K562 (cell line): ENCODE measurements at regions not wholly inside any gene's neighbourhood (a gene's known extent, or its start where the extent isn't known, plus 50 kb on each side); places are given as distances from the start of the nearest gene placed in this dataset.

ENCODE experiments used
- ATAC-seq: fragments of 200-7000 bp; cut with Tn5 transposase; 3 replicates; pipeline ENCODE4 v1.9.1; 2020; ENCODE audit warnings: moderate library complexity
- BruUV-seq: library from RNA; stranded (reverse); fragments of 400-500 nt; replicated peaks from 2 replicates; lab custom pipeline; 2021; lab: Mats Ljungman, UMichigan
- CTCF ChIA-PET: fragments of 300-600 bp; formaldehyde crosslinking; extraction: SDS; loops from one replicate; lab custom pipeline; 2021; ENCODE audit warnings: low intra/inter-chr PET ratio; lab: Yijun Ruan, JAX
- POLR2A ChIA-PET: fragments of 300-600, 350-650 bp; sonication (Branson Sonifier 250); formaldehyde crosslinking; extraction: SDS; loops from one replicate; lab custom pipeline; 2021; ENCODE audit warnings: antibody characterized with exemption, inconsistent platforms; lab: Yijun Ruan, JAX
- DNase-seq, 4 experiments: peaks; one replicate each; pipeline versions ENCODE4 v3.0.0 to v3.0.0-alpha.2; 2011 to 2018; ENCODE audit warnings: low spot score in 3 of 4, mixed read lengths in 3 of 4; ENCODE audit errors: extremely low read depth in 1 of 4
- FAIRE-seq: peaks from 2 replicates; lab custom pipeline; 2011; peaks lifted over from hg19 to GRCh38; lab: Jason Lieb, UNC
- H2AFZ ChIP-seq: 2 replicates; pipeline ENCODE4 v1.6.0; 2011; ENCODE audit warnings: low read depth, low read length, control low read depth, inconsistent platforms
- H3K27ac ChIP-seq: fragments of 200-600 bp; 3 replicates; pipeline ENCODE4 v1.8.0; 2011; ENCODE audit warnings: low read depth, mild to moderate bottlenecking, control low read depth, inconsistent platforms, low read length, moderate library complexity, mixed read lengths; ENCODE audit errors: extremely low read depth
- H3K27me3 ChIP-seq, 2 experiments: fragments of 300-600 bp in 1 of 2; 2 replicates in 1 of 2; 3 replicates in 1 of 2; pipeline versions ENCODE4 v1.6.0 to v1.8.0; 2011; ENCODE audit warnings: inconsistent platforms in 2 of 2, low read length in 2 of 2, mild to moderate bottlenecking in 1 of 2, mixed read lengths in 1 of 2, moderate library complexity in 1 of 2; ENCODE audit not compliant: control insufficient read depth in 2 of 2, insufficient read depth in 2 of 2
- H3K36me3 ChIP-seq: fragments of 300-600 bp; 3 replicates; pipeline ENCODE4 v1.8.0; 2011; ENCODE audit warnings: mild to moderate bottlenecking, low read length, inconsistent platforms; ENCODE audit not compliant: control insufficient read depth, insufficient read depth
- H3K4me1 ChIP-seq, 2 experiments: fragments of 200-600 bp in 1 of 2; replicated peaks in 1 of 2; 2 replicates in 1 of 2; 3 replicates in 1 of 2; pipeline versions ENCODE4 v1.5.1 to v1.8.0; 2011; ENCODE audit warnings: inconsistent platforms in 2 of 2, low read length in 2 of 2, mild to moderate bottlenecking in 1 of 2, mixed read lengths in 1 of 2, moderate library complexity in 1 of 2; ENCODE audit not compliant: control insufficient read depth in 2 of 2, insufficient read depth in 2 of 2
- H3K4me2 ChIP-seq: 2 replicates; pipeline ENCODE4 v1.6.1; 2011; ENCODE audit warnings: low read length, control low read depth, inconsistent platforms, mixed read lengths; ENCODE audit not compliant: insufficient read depth
- H3K4me3 ChIP-seq: fragments of 200-600 bp; sonication (generic), shearing (Covaris generic); 2 replicates; pipeline ENCODE4 v1.5.1; 2016; ENCODE audit warnings: control low read depth, inconsistent platforms
- H3K79me2 ChIP-seq: fragments of 200-600 bp; 3 replicates; pipeline ENCODE4 v1.8.0; 2011; ENCODE audit warnings: low read length, inconsistent platforms; ENCODE audit not compliant: control insufficient read depth, insufficient read depth
- H3K9ac ChIP-seq, 2 experiments: 2 replicates each; pipeline versions ENCODE4 v1.6.0 to v1.6.1; 2011; ENCODE audit warnings: low read depth in 2 of 2, low read length in 2 of 2, control low read depth in 1 of 2, inconsistent platforms in 1 of 2, mild to moderate bottlenecking in 1 of 2, mixed read lengths in 1 of 2; ENCODE audit not compliant: insufficient read depth in 1 of 2
- H3K9me1 ChIP-seq: one replicate; pipeline ENCODE4 v1.6.0; 2011; ENCODE audit warnings: inconsistent platforms, mild to moderate bottlenecking, low read length, moderate library complexity; ENCODE audit not compliant: control insufficient read depth, insufficient read depth
- H3K9me3 ChIP-seq: replicated peaks from 2 replicates; pipeline ENCODE4 v1.5.1; 2011; ENCODE audit warnings: low read depth, low read length, inconsistent platforms; ENCODE audit not compliant: control insufficient read depth, insufficient read depth
- H4K20me1 ChIP-seq: replicated peaks from 2 replicates; pipeline ENCODE4 v1.6.1; 2011; ENCODE audit warnings: low read length, inconsistent platforms, mixed read lengths; ENCODE audit not compliant: control insufficient read depth, insufficient read depth
- CBX8 ChIP-seq: fragments of 200-600 bp; sonication (generic); IDR thresholded peaks from 2 replicates; pipeline ENCODE4 v1.6.1; 2012; ENCODE audit warnings: borderline replicate concordance, mixed run types, low read depth, mild to moderate bottlenecking, moderate library complexity, mixed read lengths, low read length, control low read depth, inconsistent platforms; ENCODE audit not compliant: poor library complexity, severe bottlenecking; ENCODE audit errors: extremely low read depth
- NFXL1 ChIP-seq: fragments of 450-650 bp; formaldehyde crosslinking; IDR thresholded peaks from 2 replicates; pipeline ENCODE4 v1.4.0; 2021; ENCODE audit warnings: mild to moderate bottlenecking
- PTTG1 ChIP-seq: fragments of 450-650 bp; IDR thresholded peaks from 2 replicates; pipeline ENCODE4 v1.6.1; 2016; ENCODE audit warnings: low read depth, mild to moderate bottlenecking, missing genetic modification characterization, missing compliant biosample characterization
- SIN3B ChIP-seq: fragments of 450-650 bp; IDR thresholded peaks from 2 replicates; pipeline ENCODE4 v1.6.1; 2017; ENCODE audit warnings: low read depth, mild to moderate bottlenecking, moderate library complexity
- ZNF398 ChIP-seq: fragments of 250-450 bp; sonication (Bioruptor Pico); IDR thresholded peaks from 2 replicates; pipeline ENCODE4 v1.8.0; 2021; ENCODE audit warnings: moderate library complexity, mild to moderate bottlenecking, inconsistent platforms
- ZNF766 ChIP-seq: fragments of 200-800 bp; sonication (Bioruptor generic); conservative IDR thresholded peaks from 2 replicates; pipeline ENCODE4 v1.6.1; 2016; ENCODE audit warnings: missing genetic modification characterization, missing compliant biosample characterization
- WGBS: fragments of 100-300 bp; shearing (Covaris generic); methylation state at CpG from one replicate; pipeline ENCODE4 v1.1.6; 2016; ENCODE audit warnings: low coverage, mixed read lengths; ENCODE audit not compliant: insufficient coverage; ENCODE audit errors: missing lambda C conversion rate; 5-methylcytosine and 5-hydroxymethylcytosine counted together
- in situ Hi-C: fragments of 300-500 bp; cut with MboI; formaldehyde crosslinking; loops from 4 replicates; pipeline ENCODE4 v1.15.0; 2018; ENCODE audit warnings: inconsistent platforms, mixed read lengths
- intact Hi-C: fragments of 100-400 bp; cut with micrococcal nuclease; formaldehyde crosslinking; loops from 2 replicates; pipeline ENCODE4 v1.14.2; 2022
- TF ChIP-seq, protein P1 (sequence below): fragments of 250-450 bp; sonication (Bioruptor Pico); IDR thresholded peaks from 2 replicates; pipeline ENCODE4 v1.8.0; 2022; ENCODE audit warnings: inconsistent platforms
- TF ChIP-seq, protein P2 (sequence below): sonication (generic); formaldehyde crosslinking; IDR thresholded peaks from 2 replicates; pipeline ENCODE4 v1.8.0; 2022; ENCODE audit warnings: mild to moderate bottlenecking, missing genetic modification reagents
- TF ChIP-seq, protein P3 (sequence below): fragments of 450-650 bp; formaldehyde crosslinking; IDR thresholded peaks from 2 replicates; pipeline ENCODE4 v1.4.0; 2020; ENCODE audit warnings: mild to moderate bottlenecking, mixed read lengths
- TF ChIP-seq, protein P4 (sequence below): fragments of 450-650 bp; IDR thresholded peaks from one replicate; pipeline ENCODE4 v1.6.1; 2018; ENCODE audit warnings: mild to moderate bottlenecking, moderate library complexity; ENCODE audit not compliant: partially characterized antibody
- TF ChIP-seq, protein P5 (sequence below): sonication (generic); formaldehyde crosslinking; IDR thresholded peaks from 2 replicates; pipeline ENCODE4 v1.8.0; 2022; ENCODE audit warnings: mild to moderate bottlenecking, missing genetic modification reagents, borderline replicate concordance

- H3K9me1 ChIP-seq = no peaks in the 10 kb centered on the region
- H3K9ac ChIP-seq = no peak overlapping the region
- no peak for FAIRE-seq
- ChIA-PET POLR2A (interaction anchor here (0.7 kb wide), 2 partner anchors 13 to 15 kb away, joined by 3 to 4 read pairs; no protein-coding TSS in a partner anchor), CTCF (no interaction called here)
- no peaks in the 10 kb centered on the region for H3K9me3 ChIP-seq
- no peak for ATAC-seq
- intact Hi-C loops (no loop called here), in situ Hi-C loops (no loop called here)
- peaks cover 23 to 42% of the 10 kb centered on the region in 2 experiments for H3K27me3 ChIP-seq
- H3K4me2 ChIP-seq = no peak overlapping the region
- no peaks in the 10 kb centered on the region for H3K36me3 ChIP-seq
- no peak for DNase-seq
- no peaks in the 10 kb centered on the region for H3K4me1 ChIP-seq
- no peak overlapping the region for H3K4me3 ChIP-seq
- WGBS = 0% methylated on average over 5 of the region's 5 CpGs
- no peaks in the 10 kb centered on the region for H4K20me1 ChIP-seq
- no TSS peak for BruUV-seq
- H3K27ac ChIP-seq = no peak overlapping the region
- H2AFZ ChIP-seq = no peak overlapping the region
- no peaks in the 10 kb centered on the region for H3K79me2 ChIP-seq
- TF ChIP-seq, protein P1, sequence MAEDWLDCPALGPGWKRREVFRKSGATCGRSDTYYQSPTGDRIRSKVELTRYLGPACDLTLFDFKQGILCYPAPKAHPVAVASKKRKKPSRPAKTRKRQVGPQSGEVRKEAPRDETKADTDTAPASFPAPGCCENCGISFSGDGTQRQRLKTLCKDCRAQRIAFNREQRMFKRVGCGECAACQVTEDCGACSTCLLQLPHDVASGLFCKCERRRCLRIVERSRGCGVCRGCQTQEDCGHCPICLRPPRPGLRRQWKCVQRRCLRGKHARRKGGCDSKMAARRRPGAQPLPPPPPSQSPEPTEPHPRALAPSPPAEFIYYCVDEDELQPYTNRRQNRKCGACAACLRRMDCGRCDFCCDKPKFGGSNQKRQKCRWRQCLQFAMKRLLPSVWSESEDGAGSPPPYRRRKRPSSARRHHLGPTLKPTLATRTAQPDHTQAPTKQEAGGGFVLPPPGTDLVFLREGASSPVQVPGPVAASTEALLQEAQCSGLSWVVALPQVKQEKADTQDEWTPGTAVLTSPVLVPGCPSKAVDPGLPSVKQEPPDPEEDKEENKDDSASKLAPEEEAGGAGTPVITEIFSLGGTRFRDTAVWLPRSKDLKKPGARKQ (CRISPR knock-in tag) = no peak
- TF ChIP-seq PTTG1 (tag) (no peak), ZNF398 (CRISPR knock-in tag) (no peak), CBX8 (no peak), ZNF766 (CRISPR knock-in tag) (no peak), NFXL1 (CRISPR knock-in tag) (no peak), SIN3B (no peak)
- TF ChIP-seq, protein P2, sequence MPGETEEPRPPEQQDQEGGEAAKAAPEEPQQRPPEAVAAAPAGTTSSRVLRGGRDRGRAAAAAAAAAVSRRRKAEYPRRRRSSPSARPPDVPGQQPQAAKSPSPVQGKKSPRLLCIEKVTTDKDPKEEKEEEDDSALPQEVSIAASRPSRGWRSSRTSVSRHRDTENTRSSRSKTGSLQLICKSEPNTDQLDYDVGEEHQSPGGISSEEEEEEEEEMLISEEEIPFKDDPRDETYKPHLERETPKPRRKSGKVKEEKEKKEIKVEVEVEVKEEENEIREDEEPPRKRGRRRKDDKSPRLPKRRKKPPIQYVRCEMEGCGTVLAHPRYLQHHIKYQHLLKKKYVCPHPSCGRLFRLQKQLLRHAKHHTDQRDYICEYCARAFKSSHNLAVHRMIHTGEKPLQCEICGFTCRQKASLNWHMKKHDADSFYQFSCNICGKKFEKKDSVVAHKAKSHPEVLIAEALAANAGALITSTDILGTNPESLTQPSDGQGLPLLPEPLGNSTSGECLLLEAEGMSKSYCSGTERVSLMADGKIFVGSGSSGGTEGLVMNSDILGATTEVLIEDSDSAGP (CRISPR knock-in tag) = no peak
- TF ChIP-seq, protein P3, sequence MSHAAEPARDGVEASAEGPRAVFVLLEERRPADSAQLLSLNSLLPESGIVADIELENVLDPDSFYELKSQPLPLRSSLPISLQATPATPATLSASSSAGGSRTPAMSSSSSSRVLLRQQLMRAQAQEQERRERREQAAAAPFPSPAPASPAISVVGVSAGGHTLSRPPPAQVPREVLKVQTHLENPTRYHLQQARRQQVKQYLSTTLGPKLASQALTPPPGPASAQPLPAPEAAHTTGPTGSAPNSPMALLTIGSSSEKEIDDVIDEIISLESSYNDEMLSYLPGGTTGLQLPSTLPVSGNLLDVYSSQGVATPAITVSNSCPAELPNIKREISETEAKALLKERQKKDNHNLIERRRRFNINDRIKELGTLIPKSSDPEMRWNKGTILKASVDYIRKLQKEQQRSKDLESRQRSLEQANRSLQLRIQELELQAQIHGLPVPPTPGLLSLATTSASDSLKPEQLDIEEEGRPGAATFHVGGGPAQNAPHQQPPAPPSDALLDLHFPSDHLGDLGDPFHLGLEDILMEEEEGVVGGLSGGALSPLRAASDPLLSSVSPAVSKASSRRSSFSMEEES (CRISPR knock-in tag) = no peak
- TF ChIP-seq, protein P4, sequence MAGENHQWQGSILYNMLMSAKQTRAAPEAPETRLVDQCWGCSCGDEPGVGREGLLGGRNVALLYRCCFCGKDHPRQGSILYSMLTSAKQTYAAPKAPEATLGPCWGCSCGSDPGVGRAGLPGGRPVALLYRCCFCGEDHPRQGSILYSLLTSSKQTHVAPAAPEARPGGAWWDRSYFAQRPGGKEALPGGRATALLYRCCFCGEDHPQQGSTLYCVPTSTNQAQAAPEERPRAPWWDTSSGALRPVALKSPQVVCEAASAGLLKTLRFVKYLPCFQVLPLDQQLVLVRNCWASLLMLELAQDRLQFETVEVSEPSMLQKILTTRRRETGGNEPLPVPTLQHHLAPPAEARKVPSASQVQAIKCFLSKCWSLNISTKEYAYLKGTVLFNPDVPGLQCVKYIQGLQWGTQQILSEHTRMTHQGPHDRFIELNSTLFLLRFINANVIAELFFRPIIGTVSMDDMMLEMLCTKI = no peak
- TF ChIP-seq, protein P5, sequence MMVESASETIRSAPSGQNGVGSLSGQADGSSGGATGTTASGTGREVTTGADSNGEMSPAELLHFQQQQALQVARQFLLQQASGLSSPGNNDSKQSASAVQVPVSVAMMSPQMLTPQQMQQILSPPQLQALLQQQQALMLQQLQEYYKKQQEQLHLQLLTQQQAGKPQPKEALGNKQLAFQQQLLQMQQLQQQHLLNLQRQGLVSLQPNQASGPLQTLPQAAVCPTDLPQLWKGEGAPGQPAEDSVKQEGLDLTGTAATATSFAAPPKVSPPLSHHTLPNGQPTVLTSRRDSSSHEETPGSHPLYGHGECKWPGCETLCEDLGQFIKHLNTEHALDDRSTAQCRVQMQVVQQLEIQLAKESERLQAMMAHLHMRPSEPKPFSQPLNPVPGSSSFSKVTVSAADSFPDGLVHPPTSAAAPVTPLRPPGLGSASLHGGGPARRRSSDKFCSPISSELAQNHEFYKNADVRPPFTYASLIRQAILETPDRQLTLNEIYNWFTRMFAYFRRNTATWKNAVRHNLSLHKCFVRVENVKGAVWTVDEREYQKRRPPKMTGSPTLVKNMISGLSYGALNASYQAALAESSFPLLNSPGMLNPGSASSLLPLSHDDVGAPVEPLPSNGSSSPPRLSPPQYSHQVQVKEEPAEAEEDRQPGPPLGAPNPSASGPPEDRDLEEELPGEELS = no peak
Observed at GRCh38 chr16:86693033-86693432, 114.7 kb downstream of the FOXL1 start.
